SK-N-SH treated with all-trans-retinoic acid at 6 μM for 48 hours (cell line): ENCODE measurements at regions not wholly inside any gene's neighbourhood (a gene's known extent, or its start where the extent isn't known, plus 50 kb on each side); places are given as distances from the start of the nearest gene placed in this dataset.

Experiments
- ARNTL ChIP-seq: fragments of 450-650 bp; formaldehyde crosslinking; IDR thresholded peaks from 2 replicates; pipeline ENCODE4 v1.5.0; 2020; ENCODE audit warnings: low read depth, mild to moderate bottlenecking, moderate library complexity, borderline replicate concordance
- CREB5 ChIP-seq: fragments of 250-450 bp; sonication (Bioruptor Pico); IDR thresholded peaks from 2 replicates; pipeline ENCODE4 v1.5.1; 2020; ENCODE audit warnings: low read depth, mild to moderate bottlenecking, moderate library complexity
- CSDC2 ChIP-seq: fragments of 250-450 bp; sonication (Bioruptor Pico); IDR thresholded peaks from 2 replicates; pipeline ENCODE4 v1.5.0; 2020; ENCODE audit warnings: mild to moderate bottlenecking, moderate library complexity
- ESRRG ChIP-seq: fragments of 250-450 bp; sonication (Bioruptor Pico); IDR thresholded peaks from 2 replicates; pipeline ENCODE4 v1.6.1; 2021; ENCODE audit warnings: mild to moderate bottlenecking
- GLIS3 ChIP-seq: fragments of 250-450 bp; sonication (Bioruptor Pico); IDR thresholded peaks from 2 replicates; pipeline ENCODE4 v1.5.0; 2020; ENCODE audit warnings: mild to moderate bottlenecking, moderate library complexity
- PATZ1 ChIP-seq: fragments of 250-450 bp; sonication (Bioruptor Pico); IDR thresholded peaks from 2 replicates; pipeline ENCODE4 v1.8.0; 2020; ENCODE audit warnings: mild to moderate bottlenecking, moderate library complexity, borderline replicate concordance
- POU6F1 ChIP-seq: fragments of 250-450 bp; sonication (Bioruptor Pico); IDR thresholded peaks from 2 replicates; pipeline ENCODE4 v1.8.0; 2021; ENCODE audit warnings: low read depth, mild to moderate bottlenecking, moderate library complexity, borderline replicate concordance
- ZFP3 ChIP-seq: fragments of 250-450 bp; sonication (Bioruptor Pico); IDR thresholded peaks from 2 replicates; pipeline ENCODE4 v1.5.0; 2020; ENCODE audit warnings: mild to moderate bottlenecking, moderate library complexity
- ZFP30 ChIP-seq: fragments of 450-650 bp; formaldehyde crosslinking; IDR thresholded peaks from 2 replicates; pipeline ENCODE4 v1.5.0; 2022; ENCODE audit warnings: mild to moderate bottlenecking, moderate library complexity
- ZNF70 ChIP-seq: fragments of 450-650 bp; formaldehyde crosslinking; IDR thresholded peaks from 2 replicates; pipeline ENCODE4 v1.5.0; 2020; ENCODE audit warnings: mild to moderate bottlenecking, moderate library complexity

- TF ChIP-seq CREB5, result no peak
- TF ChIP-seq ESRRG (CRISPR knock-in tag), result no peak
- TF ChIP-seq ARNTL, result no peak
- no peak for TF ChIP-seq ZFP3 (CRISPR knock-in tag)
- no peak for TF ChIP-seq PATZ1 (CRISPR knock-in tag)
- TF ChIP-seq CSDC2, result no peak
- TF ChIP-seq GLIS3, result no peak
- no peak for TF ChIP-seq POU6F1 (CRISPR knock-in tag)
- no peak for TF ChIP-seq ZFP30
- TF ChIP-seq ZNF70 (CRISPR knock-in tag), result no peak
Measured at GRCh38 chr2:226435146-226435545, 364.5 kb downstream of the IRS1 start.
